GM19043 (cell line): ENCODE measurements at regions not wholly inside any gene's neighbourhood (a gene's known extent, or its start where the extent isn't known, plus 50 kb on each side); places are given as distances from the start of the nearest gene placed in this dataset.

ENCODE experiments used
- ATAC-seq: cut with Tn5 transposase; IDR thresholded peaks from one replicate; pipeline ENCODE4 v1.9.1; 2021; ENCODE audit warnings: low read depth; ENCODE audit not compliant: unreplicated experiment

- ATAC-seq: no peak
These were observed 70.0 kb upstream of the CCDC54 start for GRCh38 chr3:107307205-107307604.

GRCh38 chr3:107308716-107309115, 68.5 kb upstream of the CCDC54 start:
- ATAC-seq: no peak

GRCh38 chr3:107309312-107309711, 67.9 kb upstream of the CCDC54 start:
- no peak for ATAC-seq

DNA sequence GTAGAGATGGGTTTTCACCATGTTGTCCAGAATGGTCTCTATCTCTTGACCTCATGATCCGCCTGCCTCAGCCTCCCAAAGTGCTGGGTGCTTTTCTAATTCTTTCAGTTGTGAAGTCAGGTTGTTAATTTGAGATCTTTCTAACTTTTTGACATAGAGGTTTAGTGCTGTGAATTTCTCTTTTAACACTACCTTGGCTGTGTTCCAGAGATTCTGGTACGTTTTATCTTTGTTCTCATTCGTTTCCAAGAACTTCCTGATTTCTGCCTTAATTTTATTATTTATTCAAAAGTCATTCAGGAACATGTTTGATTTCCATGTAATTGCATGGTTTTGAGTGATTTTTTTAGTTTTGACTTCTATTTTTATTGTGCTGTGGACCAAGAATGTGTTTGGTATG, 63.5 kb upstream of the CCDC54 start:
- no peak for ATAC-seq

DNA sequence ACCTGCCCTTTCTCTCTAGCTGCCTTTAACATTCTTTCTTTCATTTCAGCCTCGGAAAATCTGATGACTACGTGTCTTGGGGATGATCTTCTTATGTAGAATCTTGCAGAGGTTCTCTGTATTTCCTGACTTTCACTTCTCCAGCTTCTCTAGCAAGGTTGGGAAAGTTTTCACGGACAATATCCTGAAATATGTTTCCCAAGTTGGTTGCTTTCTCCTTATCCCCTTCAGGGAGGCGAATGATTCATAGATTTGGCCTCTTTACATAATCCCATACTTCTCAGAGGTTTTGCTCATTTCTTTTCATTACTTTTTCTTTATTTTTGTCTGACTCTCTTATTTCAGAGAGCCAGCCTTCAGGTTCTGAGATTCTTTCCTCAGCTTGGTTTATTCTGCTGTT, 62.1 kb upstream of the CCDC54 start:
- no peak for ATAC-seq

GRCh38 chr3:107323723-107324122, 53.5 kb upstream of the CCDC54 start:
- ATAC-seq: no peak

DNA sequence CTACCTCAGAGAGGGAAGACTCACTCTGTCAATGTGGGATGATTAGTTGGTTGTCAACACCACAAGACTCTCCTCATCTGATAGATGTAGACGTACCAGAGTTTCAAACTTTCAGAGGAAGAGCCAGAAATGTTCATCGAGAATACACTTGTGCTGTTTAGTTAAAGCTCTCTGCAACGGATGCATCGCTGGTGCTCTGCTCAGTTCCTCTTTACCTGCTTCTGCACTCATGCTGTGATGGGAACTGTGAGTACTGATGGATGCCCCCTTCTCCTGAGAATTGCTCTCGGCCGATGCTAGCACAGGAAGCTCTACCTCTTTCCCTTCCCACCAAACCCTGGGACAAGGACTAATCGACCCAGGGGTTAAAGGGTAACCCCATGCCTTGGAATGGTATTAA, 51.8 kb upstream of the CCDC54 start:
- no peak for ATAC-seq
